ENCODE measurements at regions not wholly inside any gene's neighbourhood (a gene's known extent, or its start where the extent isn't known, plus 50 kb on each side); places are given as distances from the start of the nearest gene placed in this dataset.

DNA sequence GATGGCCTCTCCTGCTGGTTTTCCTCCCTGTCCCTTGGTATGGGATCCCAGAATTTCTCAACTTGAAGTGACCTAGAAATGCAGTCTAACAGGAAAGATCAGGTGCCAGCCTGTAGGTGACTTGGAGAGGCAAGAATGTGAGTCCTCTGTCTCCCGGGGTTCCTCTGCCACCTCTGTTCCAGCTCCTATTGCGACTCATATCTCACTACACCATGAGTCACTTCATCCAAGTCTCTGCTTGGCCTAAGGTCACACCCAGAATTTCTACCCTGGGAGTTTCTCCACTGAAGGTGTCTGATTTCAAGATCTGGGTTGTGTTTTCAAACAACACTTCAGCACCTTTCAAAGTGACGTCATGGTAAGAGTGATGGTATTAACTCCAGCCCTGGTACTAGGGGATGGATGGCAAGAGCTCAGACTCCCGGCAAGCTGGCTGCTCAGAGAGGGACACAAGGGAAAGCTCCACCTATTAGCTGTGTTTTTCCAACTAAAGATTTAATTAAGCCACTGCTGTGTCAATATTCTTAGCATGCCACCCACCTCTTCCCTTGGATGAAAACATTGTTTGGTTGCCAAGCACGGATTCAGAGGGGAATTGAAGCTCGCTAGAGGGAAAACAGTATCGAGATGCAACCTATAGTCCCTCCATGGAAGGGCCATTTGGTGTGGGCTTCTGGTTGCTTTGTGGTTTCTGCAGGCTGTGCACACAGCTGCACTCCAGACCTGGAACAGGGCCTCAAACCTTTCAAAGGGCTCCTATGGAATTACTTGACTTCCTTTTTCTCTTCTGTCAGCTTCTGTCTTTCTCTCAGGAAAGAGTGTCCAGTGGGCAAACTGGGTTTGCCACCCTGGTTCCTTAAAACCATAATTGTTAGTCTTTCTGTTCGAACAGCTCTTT lies 205.7 kb downstream of the GAS1 start:
- TF ChIP-seq, protein P1, sequence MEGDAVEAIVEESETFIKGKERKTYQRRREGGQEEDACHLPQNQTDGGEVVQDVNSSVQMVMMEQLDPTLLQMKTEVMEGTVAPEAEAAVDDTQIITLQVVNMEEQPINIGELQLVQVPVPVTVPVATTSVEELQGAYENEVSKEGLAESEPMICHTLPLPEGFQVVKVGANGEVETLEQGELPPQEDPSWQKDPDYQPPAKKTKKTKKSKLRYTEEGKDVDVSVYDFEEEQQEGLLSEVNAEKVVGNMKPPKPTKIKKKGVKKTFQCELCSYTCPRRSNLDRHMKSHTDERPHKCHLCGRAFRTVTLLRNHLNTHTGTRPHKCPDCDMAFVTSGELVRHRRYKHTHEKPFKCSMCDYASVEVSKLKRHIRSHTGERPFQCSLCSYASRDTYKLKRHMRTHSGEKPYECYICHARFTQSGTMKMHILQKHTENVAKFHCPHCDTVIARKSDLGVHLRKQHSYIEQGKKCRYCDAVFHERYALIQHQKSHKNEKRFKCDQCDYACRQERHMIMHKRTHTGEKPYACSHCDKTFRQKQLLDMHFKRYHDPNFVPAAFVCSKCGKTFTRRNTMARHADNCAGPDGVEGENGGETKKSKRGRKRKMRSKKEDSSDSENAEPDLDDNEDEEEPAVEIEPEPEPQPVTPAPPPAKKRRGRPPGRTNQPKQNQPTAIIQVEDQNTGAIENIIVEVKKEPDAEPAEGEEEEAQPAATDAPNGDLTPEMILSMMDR (IDR thresholded peaks at IDR 0.05; ENCODE audit: low read depth, low read length, missing control alignments), result no peak
- no peak overlapping the region for H3K4me3 ChIP-seq (ENCODE audit: low read depth, low read length)
- no peak for DNase-seq (ENCODE audit: low read depth)

DNA sequence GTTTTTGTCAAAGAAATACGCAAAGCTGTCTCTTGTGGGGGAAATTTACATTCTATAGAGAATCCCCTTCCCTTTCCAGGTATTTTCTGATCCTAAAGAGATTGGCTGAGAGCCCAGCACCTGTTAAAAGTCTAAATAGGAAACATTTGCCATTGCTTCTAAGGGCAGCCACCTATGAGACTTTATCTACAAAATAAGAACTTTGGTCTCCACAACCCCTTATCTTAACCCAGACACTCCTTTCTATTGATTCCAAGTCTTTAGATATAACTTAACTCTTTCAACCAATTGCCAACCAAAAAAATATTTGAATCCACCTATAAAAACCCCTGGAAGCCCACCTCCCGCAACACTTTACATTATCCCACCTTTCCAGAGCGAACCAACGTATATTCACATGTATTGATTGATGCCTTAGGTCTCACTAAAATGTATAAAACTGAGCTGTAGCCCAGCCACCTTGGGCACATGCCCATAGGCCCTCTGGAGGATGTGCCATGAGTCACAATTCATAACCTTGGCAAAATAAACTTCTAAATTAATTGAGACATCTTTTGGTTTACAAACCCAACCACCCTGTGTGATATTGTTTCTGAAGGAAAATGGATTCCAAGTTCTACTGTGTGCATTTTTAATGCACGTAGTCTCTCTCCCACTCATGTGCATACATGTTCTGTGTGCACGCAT lies 211.4 kb downstream of the GAS1 start:
- TF ChIP-seq, protein P1 (IDR thresholded peaks at IDR 0.05; ENCODE audit: low read depth, low read length, missing control alignments), result no peak
- no peak overlapping the region for H3K4me3 ChIP-seq (ENCODE audit: low read depth, low read length)
- no peak for DNase-seq (ENCODE audit: low read depth)

DNA sequence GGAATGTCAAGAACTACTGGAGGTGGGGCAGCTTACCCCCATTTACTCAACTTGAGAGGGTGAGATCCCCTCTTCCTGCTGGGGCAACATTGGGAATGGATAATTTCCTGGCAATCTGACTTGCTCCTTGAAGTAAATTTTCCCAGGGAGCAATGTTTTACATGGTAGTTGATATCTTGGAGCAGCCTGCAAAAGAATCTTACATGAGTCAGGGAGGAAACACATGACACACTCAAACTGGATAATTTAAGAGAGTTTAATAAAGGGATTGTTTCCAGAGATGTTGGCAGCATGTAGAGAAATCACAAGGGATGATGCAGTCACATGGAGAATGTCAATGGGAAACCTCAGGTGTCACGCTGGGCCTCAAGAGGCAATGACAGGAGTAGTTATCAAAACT lies 212.5 kb downstream of the GAS1 start:
- no peak overlapping the region for H3K4me3 ChIP-seq (ENCODE audit: low read depth, low read length)
- TF ChIP-seq, protein P1 (IDR thresholded peaks at IDR 0.05; ENCODE audit: low read depth, low read length, missing control alignments), result no peak
- no peak for DNase-seq (ENCODE audit: low read depth)

DNA sequence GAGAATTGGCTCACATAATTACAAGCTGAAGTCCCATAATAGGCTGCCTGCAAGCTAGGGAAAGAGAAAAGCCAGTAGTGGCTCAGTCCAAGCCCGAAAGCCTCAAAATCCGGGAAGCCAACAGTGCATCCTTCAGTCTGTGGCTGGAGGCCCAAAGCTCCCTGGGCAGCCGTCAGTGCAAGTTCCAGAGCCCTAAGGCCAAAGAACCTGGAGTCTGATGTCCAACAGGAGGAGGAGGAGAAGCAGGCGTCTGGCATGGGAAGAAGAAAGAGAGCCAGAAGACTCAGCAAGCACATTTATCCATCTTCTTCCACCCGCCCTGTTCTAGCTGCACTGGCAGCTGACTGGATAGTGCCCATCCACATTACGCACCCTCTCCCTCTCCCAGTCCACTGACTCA lies 213.4 kb downstream of the GAS1 start:
- no peak for DNase-seq (ENCODE audit: low read depth)
- TF ChIP-seq, protein P1 (IDR thresholded peaks at IDR 0.05; ENCODE audit: low read depth, low read length, missing control alignments), result no peak
- H3K4me3 ChIP-seq (ENCODE audit: low read depth, low read length), result no peak overlapping the region

DNA sequence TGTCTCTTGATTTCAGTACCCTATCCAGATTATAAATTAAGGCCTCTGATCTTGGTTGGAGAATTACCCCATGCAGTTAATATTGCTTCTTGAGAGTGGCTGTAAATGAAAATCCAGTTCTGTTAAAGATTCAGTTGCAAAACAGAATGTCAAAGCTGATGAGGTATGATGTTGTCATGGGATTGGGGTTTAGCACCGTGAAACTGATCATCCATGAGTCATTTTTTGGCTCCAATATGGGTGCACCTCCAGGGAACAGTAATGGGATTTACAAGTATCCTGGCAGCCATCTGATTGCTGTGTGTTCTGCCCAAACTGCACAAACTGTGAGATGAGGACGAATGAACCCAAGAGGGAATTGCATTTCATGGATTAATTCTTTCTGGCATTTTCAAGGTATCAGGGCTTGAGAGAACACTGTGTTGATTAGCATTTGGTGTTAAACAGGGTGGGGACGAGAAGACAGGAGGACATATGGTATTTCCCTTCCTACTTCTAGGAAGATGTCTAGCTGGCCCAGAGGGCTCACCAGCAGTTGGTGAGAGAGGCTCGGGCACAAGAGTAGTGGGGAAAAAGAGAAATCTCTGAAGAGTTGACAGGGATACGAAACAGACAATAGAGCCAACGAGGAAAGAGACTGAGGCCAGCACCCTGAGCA lies 214.7 kb downstream of the GAS1 start:
- no peak for DNase-seq (ENCODE audit: low read depth)
- TF ChIP-seq, protein P1 (IDR thresholded peaks at IDR 0.05; ENCODE audit: low read depth, low read length, missing control alignments), result no peak
- H3K4me3 ChIP-seq (ENCODE audit: low read depth, low read length), result no peak overlapping the region

DNA sequence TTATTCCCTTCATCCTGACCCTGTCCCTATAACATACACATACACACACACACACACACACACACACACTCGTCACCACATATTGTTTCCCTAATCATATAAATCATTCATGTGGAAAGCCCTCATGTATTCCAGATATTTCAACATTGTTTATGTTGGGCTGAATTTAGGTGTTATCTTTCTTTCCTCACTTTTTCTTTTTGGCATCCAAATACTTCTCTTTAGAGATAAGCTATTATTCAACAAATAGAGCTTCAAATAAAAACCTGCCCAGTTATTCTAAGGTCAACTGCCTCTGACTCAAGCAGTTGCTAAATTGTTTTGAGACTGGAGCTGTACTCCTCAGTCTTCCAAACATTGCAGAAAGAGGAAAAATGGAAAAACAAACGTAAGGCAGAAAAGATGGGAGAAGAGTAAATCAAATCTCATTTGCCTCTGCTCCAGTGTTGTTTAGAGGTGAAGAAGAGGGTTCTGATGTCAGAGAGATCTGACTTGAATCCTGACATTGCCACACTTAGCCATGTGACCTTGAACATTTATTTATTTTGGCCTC lies 215.7 kb downstream of the GAS1 start:
- DNase-seq (ENCODE audit: low read depth), result no peak
- TF ChIP-seq, protein P1 (IDR thresholded peaks at IDR 0.05; ENCODE audit: low read depth, low read length, missing control alignments), result no peak

More for the DNA sequence above, 215.7 kb downstream of the GAS1 start:
- H3K4me3 ChIP-seq (ENCODE audit: low read depth, low read length), result no peak overlapping the region
